GM12874 (cell line): ENCODE measurements at regions not wholly inside any gene's neighbourhood (a gene's known extent, or its start where the extent isn't known, plus 50 kb on each side); places are given as distances from the start of the nearest gene placed in this dataset.

Source experiments
- TF ChIP-seq, protein P1 (sequence below): IDR thresholded peaks from 2 replicates; pipeline ENCODE4 v1.5.1; 2011; ENCODE audit warnings: low read depth, mild to moderate bottlenecking, control low read depth, low read length, moderate library complexity; ENCODE audit not compliant: insufficient read depth

DNA sequence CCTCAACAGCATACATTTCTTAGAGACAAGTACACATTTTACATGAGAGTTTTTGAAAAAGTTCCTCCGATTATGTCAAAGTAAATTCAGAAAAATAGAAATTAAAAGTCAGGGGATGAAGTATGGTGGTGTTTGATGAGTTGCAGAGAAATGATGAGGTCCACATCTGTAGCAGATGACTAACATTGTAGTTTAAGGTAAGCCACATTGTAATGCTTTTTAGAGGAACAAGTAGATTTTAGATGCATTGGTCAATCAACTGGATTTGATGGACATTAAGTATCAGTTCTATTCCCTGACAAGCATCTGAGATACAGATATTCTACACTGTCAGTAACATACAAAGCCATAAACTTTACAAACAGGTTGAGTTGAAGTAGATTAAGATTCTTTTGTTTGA, 402.4 kb upstream of the RORB start:
- TF ChIP-seq, protein P1, sequence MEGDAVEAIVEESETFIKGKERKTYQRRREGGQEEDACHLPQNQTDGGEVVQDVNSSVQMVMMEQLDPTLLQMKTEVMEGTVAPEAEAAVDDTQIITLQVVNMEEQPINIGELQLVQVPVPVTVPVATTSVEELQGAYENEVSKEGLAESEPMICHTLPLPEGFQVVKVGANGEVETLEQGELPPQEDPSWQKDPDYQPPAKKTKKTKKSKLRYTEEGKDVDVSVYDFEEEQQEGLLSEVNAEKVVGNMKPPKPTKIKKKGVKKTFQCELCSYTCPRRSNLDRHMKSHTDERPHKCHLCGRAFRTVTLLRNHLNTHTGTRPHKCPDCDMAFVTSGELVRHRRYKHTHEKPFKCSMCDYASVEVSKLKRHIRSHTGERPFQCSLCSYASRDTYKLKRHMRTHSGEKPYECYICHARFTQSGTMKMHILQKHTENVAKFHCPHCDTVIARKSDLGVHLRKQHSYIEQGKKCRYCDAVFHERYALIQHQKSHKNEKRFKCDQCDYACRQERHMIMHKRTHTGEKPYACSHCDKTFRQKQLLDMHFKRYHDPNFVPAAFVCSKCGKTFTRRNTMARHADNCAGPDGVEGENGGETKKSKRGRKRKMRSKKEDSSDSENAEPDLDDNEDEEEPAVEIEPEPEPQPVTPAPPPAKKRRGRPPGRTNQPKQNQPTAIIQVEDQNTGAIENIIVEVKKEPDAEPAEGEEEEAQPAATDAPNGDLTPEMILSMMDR: no peak

DNA sequence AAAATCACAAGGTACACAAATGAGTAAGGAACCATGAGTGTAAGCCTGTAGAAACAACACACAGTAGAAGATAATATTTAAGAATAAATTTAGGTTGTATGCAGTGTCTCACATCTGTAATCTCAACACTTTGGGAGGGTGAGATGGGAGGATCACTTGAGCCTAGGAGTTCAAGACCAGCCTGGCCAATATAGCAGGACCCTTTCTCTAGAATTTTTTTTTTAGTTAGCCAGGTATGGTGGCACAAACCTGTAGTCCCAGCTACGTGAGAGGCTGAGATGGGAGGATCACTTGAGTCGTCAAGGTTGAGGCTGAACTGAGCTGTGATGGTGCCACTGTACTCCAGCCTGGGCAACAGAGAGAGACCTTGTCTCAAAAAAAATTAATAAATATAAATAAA, 401.2 kb upstream of the RORB start:
- TF ChIP-seq, protein P1: no peak

DNA sequence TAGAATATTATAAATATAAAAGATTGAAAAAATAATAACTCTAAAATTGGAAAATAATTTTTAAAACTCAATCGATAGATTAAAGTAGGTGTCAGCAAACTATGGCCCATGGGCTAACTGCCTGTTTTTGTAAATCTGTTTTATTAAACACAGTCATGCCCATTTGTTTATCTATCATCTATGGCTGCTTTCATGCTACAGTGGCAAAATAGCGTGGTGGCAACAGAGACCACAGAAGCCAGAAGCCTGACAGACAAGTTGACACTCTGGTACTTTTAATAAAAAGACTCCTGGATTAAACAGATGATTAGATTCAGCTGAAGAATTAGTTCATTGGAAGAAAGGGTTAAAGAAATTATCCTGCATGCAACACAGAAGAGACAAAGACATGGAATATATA, 400.7 kb upstream of the RORB start:
- TF ChIP-seq, protein P1: no peak

DNA sequence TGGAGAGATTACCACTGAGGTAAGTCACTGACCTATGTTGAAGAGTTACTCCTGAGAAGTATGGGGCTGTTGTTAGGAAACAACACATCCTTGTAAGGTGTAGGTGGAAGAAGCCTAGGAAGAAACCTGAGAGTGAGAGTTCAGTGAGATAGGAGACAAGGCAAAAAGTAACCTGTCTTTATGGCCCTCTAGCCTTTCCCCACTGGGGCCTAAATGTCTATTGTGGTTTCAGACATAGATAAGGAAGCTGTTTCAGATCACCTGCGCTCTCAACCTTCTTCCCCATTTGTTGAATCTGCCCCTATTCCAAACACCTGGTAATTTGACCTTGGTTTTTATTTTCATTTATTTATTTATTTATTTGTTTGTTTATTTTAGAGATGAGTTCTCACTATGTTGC, 397.1 kb upstream of the RORB start:
- TF ChIP-seq, protein P1: no peak

DNA sequence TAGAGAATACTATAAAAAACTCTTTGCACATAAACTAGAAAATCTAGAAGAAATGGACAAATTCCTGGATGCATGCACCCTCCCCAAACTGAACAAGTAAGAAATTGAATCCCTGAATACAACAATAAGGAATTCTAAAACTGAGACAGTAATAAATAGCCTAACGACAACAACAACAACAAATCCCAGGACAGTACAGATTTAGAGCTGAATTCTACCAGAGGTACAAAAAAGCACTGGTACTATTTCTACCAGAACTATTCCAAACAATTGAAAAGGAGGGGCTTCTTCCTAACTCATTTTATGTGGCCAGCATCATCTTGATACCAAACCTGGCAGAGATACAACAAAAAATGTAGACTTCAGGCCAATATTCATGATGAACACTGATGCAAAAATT, 394.4 kb upstream of the RORB start:
- TF ChIP-seq, protein P1: no peak

DNA sequence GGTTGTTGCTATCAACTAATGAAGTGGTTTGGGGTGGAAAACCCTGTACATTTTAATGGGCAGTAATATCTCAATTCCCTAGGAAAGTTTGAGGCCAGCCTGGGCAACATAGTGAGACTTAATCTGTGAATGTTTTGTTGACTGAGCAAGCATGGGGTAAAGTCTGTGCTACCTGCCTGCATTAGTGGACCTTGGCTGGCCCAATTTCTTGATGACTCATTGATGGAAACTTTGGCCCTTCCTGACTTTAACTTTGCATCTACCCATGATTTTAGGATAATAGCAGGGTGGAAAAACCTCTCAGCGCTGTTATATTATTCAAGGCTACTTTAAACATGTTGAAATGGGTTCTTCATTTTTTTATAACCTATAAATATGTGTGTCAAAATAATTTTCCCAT, 389.4 kb upstream of the RORB start:
- TF ChIP-seq, protein P1: no peak

DNA sequence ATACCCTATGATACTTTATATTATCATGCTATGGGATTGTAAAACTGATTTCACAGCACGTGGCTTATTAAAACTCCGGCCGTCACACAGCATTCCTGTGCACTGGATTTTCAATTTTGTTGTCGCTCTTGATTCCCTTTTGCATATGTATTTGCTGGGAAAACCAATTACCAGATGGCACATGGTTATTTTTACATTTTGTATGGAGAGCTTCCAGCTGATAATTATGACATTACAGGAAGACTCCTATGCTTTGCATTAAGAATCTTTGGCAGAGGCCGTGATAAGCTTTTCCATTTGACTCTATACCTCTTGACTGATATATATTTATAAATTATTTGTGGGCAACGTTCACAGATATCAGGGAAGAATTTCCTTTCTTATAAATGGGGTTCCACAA, 381.2 kb upstream of the RORB start:
- TF ChIP-seq, protein P1: no peak

DNA sequence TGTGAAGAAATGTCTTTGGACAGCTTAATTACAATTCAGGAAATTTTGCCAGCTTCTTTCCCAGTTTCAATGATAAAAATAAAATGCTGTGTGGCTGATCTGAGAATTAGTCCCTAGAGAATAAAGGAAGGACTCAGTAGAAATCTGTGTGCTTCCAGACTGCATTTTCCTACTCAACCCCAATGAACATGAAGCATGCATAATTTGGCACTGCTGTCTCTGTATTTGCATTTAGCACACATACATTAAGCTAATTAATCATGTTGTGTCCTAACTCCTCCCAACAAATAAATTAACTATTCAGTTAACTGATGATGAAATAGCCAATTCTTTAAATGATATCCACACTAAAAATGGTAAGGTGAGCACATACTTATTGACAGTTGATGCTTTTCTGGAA, 380.0 kb upstream of the RORB start:
- TF ChIP-seq, protein P1: no peak
